SU-DHL-6 (cell line): ENCODE measurements at regions not wholly inside any gene's neighbourhood (a gene's known extent, or its start where the extent isn't known, plus 50 kb on each side); places are given as distances from the start of the nearest gene placed in this dataset.

Experiments used
- H2AFZ ChIP-seq: fragments of 200-600 bp; sonication (generic); 2 replicates; pipeline ENCODE4 v1.6.1; 2014; ENCODE audit warnings: low read depth, mild to moderate bottlenecking, moderate library complexity, mixed read lengths, antibody characterized with exemption, low read length; ENCODE audit not compliant: severe bottlenecking
- H3F3A ChIP-seq: fragments of 200-600 bp; shearing (Covaris generic); 2 replicates; pipeline ENCODE4 v1.6.0; 2016; ENCODE audit warnings: antibody characterized with exemption, mild to moderate bottlenecking; ENCODE audit not compliant: insufficient read depth
- H3K27ac ChIP-seq: fragments of 200-600 bp; sonication (generic); 2 replicates; pipeline ENCODE4 v1.5.1; 2016; ENCODE audit warnings: low read depth, mild to moderate bottlenecking, low read length, moderate library complexity, mixed read lengths
- H3K27me3 ChIP-seq: fragments of 200-600 bp; sonication (generic), shearing (Covaris generic); 2 replicates; pipeline ENCODE4 v1.6.0; 2014; ENCODE audit warnings: mild to moderate bottlenecking, low read length
- H3K36me3 ChIP-seq: fragments of 200-600 bp; sonication (generic); 2 replicates; pipeline ENCODE4 v1.6.1; 2014; ENCODE audit warnings: mild to moderate bottlenecking, low read length, mixed read lengths
- H3K4me2 ChIP-seq: fragments of 300-600, 200-600 bp; shearing (Covaris generic), sonication (generic); 2 replicates; pipeline ENCODE4 v1.6.0; 2014; ENCODE audit warnings: low read length, low read depth, mild to moderate bottlenecking; ENCODE audit not compliant: poor library complexity, severe bottlenecking
- H3K4me3 ChIP-seq: fragments of 200-600 bp; sonication (generic); 2 replicates; pipeline ENCODE4 v1.5.1; 2014; ENCODE audit warnings: antibody characterized with exemption, low read length, mild to moderate bottlenecking, mixed read lengths; ENCODE audit not compliant: insufficient read depth, poor library complexity, severe bottlenecking
- H3K79me2 ChIP-seq: fragments of 200-600 bp; sonication (generic); 2 replicates; pipeline ENCODE4 v1.6.1; 2014; ENCODE audit warnings: mild to moderate bottlenecking, low read length, moderate library complexity; ENCODE audit not compliant: insufficient read depth
- H3K9ac ChIP-seq: fragments of 200-600 bp; sonication (generic); 2 replicates; pipeline ENCODE4 v1.7.0; 2014; ENCODE audit warnings: mild to moderate bottlenecking, low read length
- H3K9me2 ChIP-seq: fragments of 200-600 bp; sonication (generic); replicated peaks from 2 replicates; pipeline ENCODE4 v1.6.1; 2014; ENCODE audit warnings: low read length; ENCODE audit not compliant: insufficient read depth
- H3K9me3 ChIP-seq: fragments of 200-600 bp; sonication (generic); 2 replicates; pipeline ENCODE4 v1.6.1; 2014; ENCODE audit warnings: low read length, mixed read lengths; ENCODE audit not compliant: insufficient read depth
- H4K20me1 ChIP-seq: fragments of 200-600 bp; sonication (generic); 2 replicates; pipeline ENCODE4 v1.6.1; 2014; ENCODE audit warnings: low read depth, mild to moderate bottlenecking, antibody characterized with exemption, low read length, moderate library complexity, mixed read lengths
- CTCF ChIP-seq: fragments of 200-600 bp; sonication (generic); IDR thresholded peaks from one replicate; pipeline ENCODE4 v1.5.1; 2017; ENCODE audit warnings: antibody characterized with exemption, mild to moderate bottlenecking, low read length, moderate library complexity; ENCODE audit not compliant: insufficient read depth, poor library complexity, severe bottlenecking
- EZH2phosphoT487 ChIP-seq: fragments of 200-600 bp; sonication (generic), shearing (Covaris generic); conservative IDR thresholded peaks from 2 replicates; pipeline ENCODE4 v1.6.1; 2018; ENCODE audit warnings: mild to moderate bottlenecking, antibody characterized with exemption, low read length, moderate library complexity, mixed read lengths

GRCh38 chr2:146821836-146822316 is 1023.0 kb upstream of the ACVR2A start:
- Histone ChIP-seq H3K9me2 (no peaks in the 10 kb centered on the region), H3K9ac (no peak overlapping the region), H2AFZ (no peak overlapping the region), H4K20me1 (no peaks in the 10 kb centered on the region), H3K36me3 (no peaks in the 10 kb centered on the region), H3K4me3 (no peak overlapping the region), H3K4me2 (no peak overlapping the region), H3K27me3 (no peaks in the 10 kb centered on the region), H3K9me3 (no peaks in the 10 kb centered on the region), H3K79me2 (no peaks in the 10 kb centered on the region), H3K27ac (no peak overlapping the region), H3F3A (no peaks in the 10 kb centered on the region)
- TF ChIP-seq EZH2phosphoT487 (no peak), CTCF (no peak)

DNA sequence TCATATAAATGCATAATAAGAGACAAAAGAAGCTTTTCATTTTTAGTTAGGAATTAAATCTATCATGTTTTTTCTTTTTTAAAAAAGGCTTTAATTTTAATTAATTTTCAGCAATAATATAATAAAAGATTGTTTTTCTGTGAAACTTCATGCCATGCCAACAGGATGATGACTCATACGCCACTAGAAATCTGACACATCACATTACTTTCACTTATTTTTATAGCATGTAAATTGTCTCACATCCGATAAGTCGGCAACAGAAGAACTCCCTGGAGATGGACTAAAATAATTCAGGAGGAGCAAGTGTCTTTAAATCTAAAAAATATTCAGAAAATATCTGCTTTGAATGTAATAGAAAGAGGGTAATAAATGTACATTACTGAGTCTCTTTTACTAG is 1024.2 kb upstream of the ACVR2A start:
- no peak overlapping the region for H3K4me2 ChIP-seq
- no peaks in the 10 kb centered on the region for H3K36me3 ChIP-seq
- no peaks in the 10 kb centered on the region for H3K9me3 ChIP-seq
- no peak overlapping the region for H2AFZ ChIP-seq
- H3K4me3 ChIP-seq: no peak overlapping the region
- H3K27me3 ChIP-seq: no peaks in the 10 kb centered on the region
- H3K9me2 ChIP-seq: no peaks in the 10 kb centered on the region
- no peaks in the 10 kb centered on the region for H3F3A ChIP-seq
- H3K27ac ChIP-seq: no peak overlapping the region
- no peak overlapping the region for H3K9ac ChIP-seq
- H4K20me1 ChIP-seq: no peaks in the 10 kb centered on the region
- TF ChIP-seq EZH2phosphoT487 (no peak), CTCF (no peak)
- no peaks in the 10 kb centered on the region for H3K79me2 ChIP-seq

GRCh38 chr2:146818122-146818521 is 1026.7 kb upstream of the ACVR2A start:
- no peaks in the 10 kb centered on the region for H3K9me3 ChIP-seq
- TF ChIP-seq CTCF (no peak), EZH2phosphoT487 (no peak)
- no peak overlapping the region for H3K4me2 ChIP-seq
- H4K20me1 ChIP-seq: no peaks in the 10 kb centered on the region
- H3K9me2 ChIP-seq: no peaks in the 10 kb centered on the region
- no peaks in the 10 kb centered on the region for H3F3A ChIP-seq
- H3K9ac ChIP-seq: no peak overlapping the region
- no peaks in the 10 kb centered on the region for H3K27me3 ChIP-seq
- no peaks in the 10 kb centered on the region for H3K79me2 ChIP-seq
- no peak overlapping the region for H3K27ac ChIP-seq
- H3K36me3 ChIP-seq: no peaks in the 10 kb centered on the region
- H2AFZ ChIP-seq: no peak overlapping the region
- no peak overlapping the region for H3K4me3 ChIP-seq
